Activated T-cell treated with anti-CD3 and anti-CD28 coated beads, Interleukin-2, amount 50 U/mL, for 24 hours (primary cell): ENCODE measurements at regions not wholly inside any gene's neighbourhood (a gene's known extent, or its start where the extent isn't known, plus 50 kb on each side); places are given as distances from the start of the nearest gene placed in this dataset.

Experiments
- DNase-seq: peaks from one replicate; pipeline ENCODE4 v3.0.0-alpha.2; 2020
- H3K27ac Mint-ChIP-seq: 2 replicates; pipeline ENCODE4 v1.8.0; 2020; ENCODE audit warnings: mild to moderate bottlenecking, mixed read lengths
- H3K27me3 Mint-ChIP-seq: 2 replicates; pipeline ENCODE4 v1.8.0; 2020; ENCODE audit warnings: mixed read lengths
- H3K36me3 Mint-ChIP-seq: 2 replicates; pipeline ENCODE4 v1.8.0; 2020; ENCODE audit warnings: low read depth, mixed read lengths
- H3K4me1 Mint-ChIP-seq: 2 replicates; pipeline ENCODE4 v1.8.0; 2020; ENCODE audit warnings: low read depth, mixed read lengths
- H3K4me3 Mint-ChIP-seq: 2 replicates; pipeline ENCODE4 v1.8.0; 2020; ENCODE audit warnings: mild to moderate bottlenecking, moderate library complexity, mixed read lengths
- H3K9me3 Mint-ChIP-seq: 2 replicates; pipeline ENCODE4 v1.8.0; 2020; ENCODE audit warnings: mixed read lengths

DNA sequence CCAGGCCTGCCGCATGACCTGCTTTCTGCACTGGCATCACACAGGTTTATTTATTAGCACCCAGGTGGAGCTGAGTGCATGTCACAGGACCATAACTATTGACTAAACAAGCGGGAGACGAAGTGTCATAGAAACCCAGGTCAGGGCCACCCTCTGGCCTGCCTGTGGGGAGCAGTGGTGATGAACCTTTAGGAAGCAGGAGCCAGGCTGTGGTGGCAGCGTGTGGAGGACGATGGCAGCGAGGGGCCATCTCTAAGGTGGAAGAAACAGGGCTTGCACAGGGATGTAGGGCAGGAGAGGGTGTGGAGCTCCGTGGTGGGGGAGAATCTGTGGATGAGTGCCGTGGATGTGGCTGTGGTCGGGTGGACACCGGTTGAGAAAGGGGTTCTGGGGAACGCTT is 275.3 kb downstream of the TEX29 start:
- no peak for DNase-seq
- no peak overlapping the region for H3K4me3 Mint-ChIP-seq
- H3K36me3 Mint-ChIP-seq = no peaks in the 10 kb centered on the region
- peaks cover 2% of the 10 kb centered on the region for H3K27me3 Mint-ChIP-seq
- no peaks in the 10 kb centered on the region for H3K9me3 Mint-ChIP-seq
- H3K4me1 Mint-ChIP-seq = no peaks in the 10 kb centered on the region
- H3K27ac Mint-ChIP-seq = no peak overlapping the region

DNA sequence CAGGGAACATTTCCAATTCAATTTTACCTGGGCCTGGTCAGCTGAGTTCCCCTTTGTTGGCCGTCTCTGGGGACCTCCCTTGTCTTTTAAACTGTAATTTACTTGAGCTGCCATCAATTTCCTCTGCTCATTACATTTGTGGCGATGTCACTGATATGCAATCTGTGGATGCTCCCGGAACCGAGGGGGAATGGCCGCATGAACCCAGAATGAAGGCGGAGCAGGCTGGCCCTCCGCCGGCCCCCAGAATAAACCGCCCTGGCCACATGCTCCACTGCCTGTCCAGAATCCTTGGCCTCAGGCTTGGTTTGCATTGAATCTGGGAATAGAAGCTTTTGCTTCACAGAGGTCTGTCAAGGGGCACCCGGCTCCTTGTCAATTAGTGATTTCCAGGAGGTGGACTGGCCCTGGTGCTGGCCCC is 276.8 kb downstream of the TEX29 start:
- no peak for DNase-seq
- no peaks in the 10 kb centered on the region for H3K36me3 Mint-ChIP-seq
- no peaks in the 10 kb centered on the region for H3K9me3 Mint-ChIP-seq
- no peak overlapping the region for H3K4me3 Mint-ChIP-seq
- peaks cover 2% of the 10 kb centered on the region for H3K27me3 Mint-ChIP-seq
- H3K4me1 Mint-ChIP-seq = no peaks in the 10 kb centered on the region
- no peak overlapping the region for H3K27ac Mint-ChIP-seq

DNA sequence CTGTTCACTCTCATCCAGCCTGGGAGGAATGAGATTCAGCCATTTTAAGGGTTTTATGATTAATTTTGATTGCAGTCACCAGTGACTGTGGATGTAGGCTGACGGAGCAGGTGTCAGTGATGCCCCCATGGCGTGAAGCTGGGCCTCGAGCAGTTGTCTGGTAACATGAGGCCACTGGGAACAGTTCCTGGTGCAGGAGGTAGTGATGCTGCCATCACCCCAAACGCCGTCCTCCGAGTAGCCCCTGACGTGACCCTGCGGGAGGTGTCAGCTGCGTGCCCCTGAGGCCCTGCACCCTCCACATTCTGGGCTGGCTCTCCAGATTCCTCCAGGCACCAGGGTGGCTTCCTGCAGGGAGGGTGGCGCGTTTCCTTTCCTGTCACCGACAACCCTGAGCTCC is 277.2 kb downstream of the TEX29 start:
- Mint-ChIP-seq H3K27me3 (peaks cover 2% of the 10 kb centered on the region), H3K4me1 (no peaks in the 10 kb centered on the region), H3K4me3 (no peak overlapping the region), H3K36me3 (no peaks in the 10 kb centered on the region), H3K27ac (no peak overlapping the region), H3K9me3 (no peaks in the 10 kb centered on the region)
- DNase-seq = no peak

GRCh38 chr13:111598747-111599146 is 278.3 kb downstream of the TEX29 start:
- peaks cover 2% of the 10 kb centered on the region for H3K27me3 Mint-ChIP-seq
- H3K4me1 Mint-ChIP-seq = no peaks in the 10 kb centered on the region
- H3K36me3 Mint-ChIP-seq = no peaks in the 10 kb centered on the region
- no peak overlapping the region for H3K4me3 Mint-ChIP-seq
- H3K9me3 Mint-ChIP-seq = no peaks in the 10 kb centered on the region
- no peak overlapping the region for H3K27ac Mint-ChIP-seq
- DNase-seq = no peak

- no peak overlapping the region for H3K27ac Mint-ChIP-seq
- H3K9me3 Mint-ChIP-seq = no peaks in the 10 kb centered on the region
- H3K4me3 Mint-ChIP-seq = no peak overlapping the region
- H3K36me3 Mint-ChIP-seq = no peaks in the 10 kb centered on the region
- no peaks in the 10 kb centered on the region for H3K4me1 Mint-ChIP-seq
- peaks cover 2% of the 10 kb centered on the region for H3K27me3 Mint-ChIP-seq
- no peak for DNase-seq
Measured at GRCh38 chr13:111599791-111600190, 279.3 kb downstream of the TEX29 start.

DNA sequence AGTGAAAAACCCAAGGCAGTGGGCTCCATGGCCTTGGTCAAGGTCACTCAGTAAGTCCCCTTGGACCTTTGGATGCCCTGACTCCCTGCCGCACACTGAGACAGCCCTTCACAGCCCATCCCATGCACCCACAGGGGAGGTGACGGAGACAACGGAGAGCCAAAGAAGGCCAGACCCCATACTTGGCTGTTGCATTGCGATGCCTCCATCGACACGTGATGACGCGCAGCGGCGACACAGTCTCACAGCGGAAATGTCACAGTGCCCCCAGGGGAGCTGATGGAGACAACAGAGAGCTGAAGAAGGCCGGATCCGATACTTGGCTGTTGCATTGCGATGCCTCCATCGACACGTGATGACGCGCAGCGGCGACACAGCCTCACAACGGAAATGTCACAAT is 282.4 kb downstream of the TEX29 start:
- H3K4me1 Mint-ChIP-seq = no peaks in the 10 kb centered on the region
- DNase-seq = no peak
- peaks cover 10% of the 10 kb centered on the region for H3K27me3 Mint-ChIP-seq

DNA sequence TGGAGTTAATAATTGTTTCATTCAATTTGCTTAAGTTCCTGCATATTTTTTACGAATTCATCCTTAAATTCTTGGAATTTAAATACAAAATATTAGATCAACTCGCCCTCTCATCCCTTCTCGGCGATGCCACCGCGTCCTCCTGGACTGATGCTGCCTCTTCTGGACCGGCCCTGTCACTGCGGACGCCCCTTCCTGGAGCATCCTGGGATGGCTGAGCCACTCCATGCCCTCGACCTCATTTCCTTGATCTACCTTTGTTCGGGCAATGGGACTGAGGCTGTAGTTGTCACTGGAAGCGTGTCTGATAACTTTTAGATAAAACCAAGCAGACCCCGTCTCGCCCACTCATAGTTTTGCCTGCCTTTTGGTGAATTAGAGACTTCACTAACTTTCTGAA is 283.7 kb downstream of the TEX29 start:
- Mint-ChIP-seq H3K27me3 (peaks cover 10% of the 10 kb centered on the region), H3K4me1 (no peaks in the 10 kb centered on the region), H3K4me3 (no peak overlapping the region), H3K9me3 (no peaks in the 10 kb centered on the region), H3K27ac (no peak overlapping the region), H3K36me3 (no peaks in the 10 kb centered on the region)
- DNase-seq = no peak

More for the DNA sequence above, 282.4 kb downstream of the TEX29 start:
- H3K9me3 Mint-ChIP-seq = no peaks in the 10 kb centered on the region
- no peak overlapping the region for H3K27ac Mint-ChIP-seq
- no peak overlapping the region for H3K4me3 Mint-ChIP-seq
- H3K36me3 Mint-ChIP-seq = no peaks in the 10 kb centered on the region

- Mint-ChIP-seq H3K4me1 (no peaks in the 10 kb centered on the region), H3K27ac (no peak overlapping the region), H3K36me3 (no peaks in the 10 kb centered on the region), H3K9me3 (no peaks in the 10 kb centered on the region), H3K4me3 (no peak overlapping the region), H3K27me3 (peaks cover 10% of the 10 kb centered on the region)
- DNase-seq = no peak
Measured at GRCh38 chr13:111608556-111608955, 288.1 kb downstream of the TEX29 start.

DNA sequence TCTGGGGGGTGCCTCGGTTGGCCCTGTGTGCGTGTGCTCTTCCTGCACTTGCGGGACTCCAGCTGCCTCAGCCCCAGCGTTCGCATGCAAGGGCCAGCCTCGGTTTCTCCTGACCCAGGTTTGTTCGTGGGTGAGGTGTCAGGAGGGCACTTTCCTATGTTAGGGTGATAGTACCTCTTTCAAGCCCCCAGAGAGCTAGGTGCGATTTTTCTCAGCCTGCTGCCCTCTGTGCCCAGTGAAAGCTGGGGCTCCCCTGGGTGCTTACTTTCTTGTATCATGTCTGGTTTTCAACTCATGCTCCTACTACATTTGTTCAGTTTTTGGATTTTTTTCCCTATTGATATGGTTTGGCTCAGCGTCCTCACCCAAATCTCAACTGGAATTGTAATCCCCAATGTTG is 289.2 kb downstream of the TEX29 start:
- Mint-ChIP-seq H3K36me3 (no peaks in the 10 kb centered on the region), H3K27ac (no peak overlapping the region), H3K27me3 (peaks cover 10% of the 10 kb centered on the region), H3K4me3 (no peak overlapping the region), H3K9me3 (no peaks in the 10 kb centered on the region), H3K4me1 (no peaks in the 10 kb centered on the region)
- DNase-seq = no peak

DNA sequence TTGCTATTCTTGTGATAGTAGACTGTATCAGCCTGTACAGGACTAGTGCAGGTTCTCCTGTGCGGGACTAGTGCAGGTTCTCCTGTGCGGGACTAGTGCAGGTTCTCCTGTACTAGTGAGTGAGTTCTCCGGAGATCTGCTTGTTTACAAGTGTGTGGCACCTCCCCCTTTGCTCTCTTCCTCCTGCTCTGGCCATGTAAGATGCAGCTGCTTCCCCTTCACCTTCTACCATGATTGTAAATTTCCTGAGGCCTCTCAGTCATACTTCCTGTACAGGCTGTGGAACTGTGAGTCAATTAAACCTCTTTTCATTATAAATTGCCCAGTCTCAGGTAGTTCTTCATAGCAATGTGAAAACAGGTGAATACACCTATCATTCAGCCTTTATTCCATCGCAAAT is 289.6 kb downstream of the TEX29 start:
- Mint-ChIP-seq H3K4me3 (no peak overlapping the region), H3K36me3 (no peaks in the 10 kb centered on the region), H3K9me3 (no peaks in the 10 kb centered on the region), H3K27me3 (peaks cover 10% of the 10 kb centered on the region), H3K4me1 (no peaks in the 10 kb centered on the region), H3K27ac (no peak overlapping the region)
- DNase-seq = no peak

GRCh38 chr13:111610879-111611278 is 290.4 kb downstream of the TEX29 start:
- Mint-ChIP-seq H3K27me3 (peaks cover 11% of the 10 kb centered on the region), H3K27ac (no peak overlapping the region), H3K4me3 (no peak overlapping the region), H3K4me1 (no peaks in the 10 kb centered on the region), H3K9me3 (no peaks in the 10 kb centered on the region), H3K36me3 (no peaks in the 10 kb centered on the region)
- no peak for DNase-seq

DNA sequence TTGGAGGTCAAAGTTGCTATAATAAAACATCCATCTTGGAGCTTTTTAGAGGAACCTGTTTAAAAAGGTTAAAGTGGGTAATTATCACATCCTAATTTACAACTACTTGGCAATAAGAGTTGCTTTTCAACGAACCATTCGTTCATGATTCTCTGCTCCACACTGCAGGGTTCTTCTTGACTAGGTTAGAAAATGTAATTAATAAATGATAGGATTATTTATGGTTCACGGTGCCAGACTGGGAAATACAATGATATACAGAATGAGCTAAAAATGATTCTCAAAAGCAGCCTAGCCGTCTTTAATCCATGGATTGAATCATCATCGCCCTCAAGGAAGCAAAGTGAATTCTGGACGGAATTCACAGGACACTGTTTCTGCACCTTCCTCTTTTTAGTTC is 291.2 kb downstream of the TEX29 start:
- Mint-ChIP-seq H3K27ac (no peak overlapping the region), H3K36me3 (no peaks in the 10 kb centered on the region), H3K27me3 (peaks cover 15% of the 10 kb centered on the region), H3K4me3 (no peak overlapping the region), H3K9me3 (no peaks in the 10 kb centered on the region), H3K4me1 (no peaks in the 10 kb centered on the region)
- no peak for DNase-seq

GRCh38 chr13:111612886-111613285 is 292.4 kb downstream of the TEX29 start:
- DNase-seq = no peak
- peaks cover 12% of the 10 kb centered on the region for H3K27me3 Mint-ChIP-seq
- H3K9me3 Mint-ChIP-seq = no peaks in the 10 kb centered on the region
- H3K4me1 Mint-ChIP-seq = no peaks in the 10 kb centered on the region
- no peak overlapping the region for H3K27ac Mint-ChIP-seq
- no peaks in the 10 kb centered on the region for H3K36me3 Mint-ChIP-seq
- H3K4me3 Mint-ChIP-seq = no peak overlapping the region

DNA sequence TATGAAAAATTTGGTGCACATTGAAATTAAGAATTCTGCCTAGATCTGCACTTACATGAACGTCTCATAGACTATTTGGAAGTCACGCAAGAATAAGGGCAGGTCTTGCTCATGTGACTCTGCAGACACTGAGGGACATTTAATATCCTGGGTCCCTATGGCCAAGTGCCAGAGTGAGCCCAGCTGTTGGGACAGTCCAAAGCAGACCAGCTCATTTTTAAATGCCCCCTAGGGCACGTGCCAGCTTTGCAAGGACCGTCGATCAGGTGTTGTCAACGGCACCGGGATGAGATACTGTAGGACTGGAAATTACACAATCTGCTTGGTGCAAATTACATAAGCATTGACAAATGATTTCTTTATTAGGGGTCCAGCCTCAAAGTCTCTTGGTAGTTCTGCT is 293.6 kb downstream of the TEX29 start:
- H3K4me1 Mint-ChIP-seq = no peaks in the 10 kb centered on the region
- no peak overlapping the region for H3K4me3 Mint-ChIP-seq
- H3K27ac Mint-ChIP-seq = no peak overlapping the region
- H3K36me3 Mint-ChIP-seq = no peaks in the 10 kb centered on the region
- H3K9me3 Mint-ChIP-seq = no peaks in the 10 kb centered on the region
- no peak for DNase-seq
- H3K27me3 Mint-ChIP-seq = peaks cover 18% of the 10 kb centered on the region

GRCh38 chr13:111614613-111615012 is 294.2 kb downstream of the TEX29 start:
- no peak overlapping the region for H3K27ac Mint-ChIP-seq
- H3K36me3 Mint-ChIP-seq = no peaks in the 10 kb centered on the region
- no peaks in the 10 kb centered on the region for H3K4me1 Mint-ChIP-seq
- H3K4me3 Mint-ChIP-seq = no peak overlapping the region
- H3K27me3 Mint-ChIP-seq = peaks cover 18% of the 10 kb centered on the region
- H3K9me3 Mint-ChIP-seq = no peaks in the 10 kb centered on the region
- no peak for DNase-seq

DNA sequence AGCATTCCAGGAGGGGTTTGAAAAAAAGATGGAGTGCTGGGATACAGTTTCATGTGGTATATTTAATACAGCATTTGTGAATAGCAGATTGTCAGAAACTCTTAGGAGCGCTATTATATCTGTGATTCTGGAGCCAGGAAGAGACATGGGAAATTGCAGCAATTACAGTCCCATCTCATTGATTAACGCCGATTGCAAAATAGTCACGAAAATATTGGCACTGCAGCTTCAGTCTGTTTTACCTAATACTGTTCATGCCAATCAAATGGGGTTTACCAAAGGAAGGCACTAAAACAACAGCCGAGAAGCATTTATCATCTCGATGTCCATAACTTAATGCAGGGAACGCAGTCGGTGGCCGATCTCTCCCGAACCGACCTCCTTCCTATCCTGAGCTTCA is 295.8 kb downstream of the TEX29 start:
- Mint-ChIP-seq H3K9me3 (no peaks in the 10 kb centered on the region), H3K4me3 (no peak overlapping the region), H3K27me3 (peaks cover 18% of the 10 kb centered on the region), H3K4me1 (no peaks in the 10 kb centered on the region), H3K27ac (no peak overlapping the region), H3K36me3 (no peaks in the 10 kb centered on the region)
- no peak for DNase-seq
